ENCODE measurements at regions not wholly inside any gene's neighbourhood (a gene's known extent, or its start where the extent isn't known, plus 50 kb on each side); places are given as distances from the start of the nearest gene placed in this dataset.
"Not testable (repeated sequence)": the region's sequence is repeated elsewhere in the genome, so short reads cannot be mapped to it uniquely, and the experiment has no call there.

DNA sequence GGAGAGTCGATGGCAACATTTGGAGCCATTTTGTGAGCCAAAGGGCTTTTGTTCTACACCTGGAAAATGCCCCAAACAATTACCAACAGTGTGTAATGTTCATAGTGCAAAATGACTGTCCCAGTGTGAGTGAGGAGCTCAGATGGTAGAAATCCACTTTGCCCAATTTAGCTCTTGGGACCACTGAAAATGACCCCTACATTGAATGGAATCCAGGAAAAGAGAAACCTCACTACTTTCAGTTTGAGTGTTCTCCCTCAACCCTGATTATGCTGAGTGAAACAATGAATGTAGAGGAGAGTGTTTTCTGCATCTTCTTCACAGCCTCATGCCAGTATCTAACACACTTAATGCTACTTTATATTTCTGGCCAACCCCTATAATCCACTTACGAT, 84.9 kb upstream of the NRN1 start:
- no peak for DNase-seq (ENCODE audit: low read depth in 2 of 2)

DNA sequence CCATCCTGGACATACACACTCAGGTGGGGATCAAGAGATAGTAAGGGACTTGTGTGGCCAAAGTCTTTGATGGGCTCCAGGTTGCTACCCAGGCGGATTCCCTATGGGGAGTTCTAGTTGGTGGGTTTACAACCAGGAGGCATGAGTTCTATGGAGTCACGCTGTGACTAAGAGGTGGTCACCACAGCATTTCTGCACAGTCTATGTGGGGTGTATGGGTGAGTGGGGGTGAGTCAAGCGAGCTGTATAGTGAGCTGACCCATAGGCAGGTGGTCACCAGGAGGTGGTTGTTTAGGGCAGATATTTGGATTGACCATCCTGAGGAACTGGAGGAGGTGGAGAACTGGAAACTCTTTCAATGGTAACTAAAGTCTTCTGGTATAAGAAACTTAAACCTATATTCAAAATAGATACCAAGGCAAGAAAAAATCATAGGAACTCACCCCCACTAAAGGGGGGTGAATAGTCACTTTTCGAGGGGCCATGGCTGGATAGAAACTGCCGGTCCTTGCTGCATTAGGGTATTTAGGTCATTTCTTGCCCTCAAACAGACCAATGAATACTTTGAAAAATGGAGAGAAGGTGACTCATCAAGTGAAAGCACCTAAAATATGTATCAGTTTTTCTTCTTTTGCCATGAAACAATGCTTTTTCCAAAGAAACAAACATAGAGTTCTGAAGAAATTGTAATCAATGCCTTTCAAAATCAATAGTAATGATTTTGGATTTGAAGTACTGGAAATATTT, 84.3 kb upstream of the NRN1 start:
- no peak for DNase-seq (ENCODE audit: low read depth in 2 of 2)

DNA sequence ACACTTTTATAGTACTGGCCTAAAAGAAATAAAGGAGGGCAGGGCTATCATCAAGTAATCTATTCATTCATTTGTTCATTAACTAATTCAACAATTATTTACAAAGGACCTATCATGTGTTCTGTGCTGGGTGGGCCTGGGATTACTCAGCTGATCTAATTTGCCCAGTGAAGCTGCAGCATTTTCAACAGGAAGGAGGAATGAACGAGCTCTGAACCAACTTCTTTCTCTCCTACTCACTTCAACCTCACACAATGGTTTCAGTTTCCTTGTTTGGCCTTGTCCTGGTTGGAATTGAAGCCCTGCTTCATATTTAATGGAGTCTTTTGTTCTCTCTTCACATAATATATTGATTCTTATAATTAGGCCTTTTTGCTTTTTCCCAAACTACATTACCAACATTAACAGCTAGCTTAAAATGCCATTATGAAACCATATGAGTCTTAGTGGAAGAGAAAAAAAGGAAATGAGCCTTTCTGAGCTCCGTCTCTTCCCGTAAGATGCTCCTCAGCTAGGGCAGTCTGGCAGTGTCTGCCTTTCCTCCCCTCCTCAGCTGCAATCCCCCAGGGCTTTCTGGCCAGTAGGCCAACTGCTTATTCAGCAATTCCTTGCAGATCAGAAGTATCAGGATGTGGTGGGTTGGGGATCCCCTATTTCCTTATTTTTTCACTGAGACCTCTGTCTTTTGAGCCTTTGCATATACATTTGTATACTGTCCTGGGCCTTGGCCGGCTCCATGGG, 79.4 kb upstream of the NRN1 start:
- DNase-seq (ENCODE audit: low read depth in 2 of 2) = no peak

DNA sequence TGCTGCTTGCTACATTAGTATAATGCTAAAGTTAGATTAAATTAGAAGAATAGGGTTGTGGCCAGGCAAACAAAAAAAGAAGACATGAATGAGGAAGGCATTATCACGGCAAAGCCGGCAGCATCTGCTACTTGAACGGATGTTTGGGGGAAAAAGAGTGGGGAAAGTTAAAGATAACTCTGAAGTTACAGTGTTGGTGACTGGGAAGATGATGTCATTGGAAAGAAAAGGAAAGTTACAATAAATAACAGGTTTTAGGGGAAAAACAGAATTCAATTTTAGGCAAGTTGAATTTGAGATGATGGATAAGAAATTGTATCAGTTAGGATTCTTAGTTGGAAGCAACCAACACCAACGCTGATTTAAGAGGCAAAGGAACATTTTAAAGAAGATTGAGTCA, 74.2 kb upstream of the NRN1 start:
- no peak for DNase-seq (ENCODE audit: low read depth in 2 of 2)

DNA sequence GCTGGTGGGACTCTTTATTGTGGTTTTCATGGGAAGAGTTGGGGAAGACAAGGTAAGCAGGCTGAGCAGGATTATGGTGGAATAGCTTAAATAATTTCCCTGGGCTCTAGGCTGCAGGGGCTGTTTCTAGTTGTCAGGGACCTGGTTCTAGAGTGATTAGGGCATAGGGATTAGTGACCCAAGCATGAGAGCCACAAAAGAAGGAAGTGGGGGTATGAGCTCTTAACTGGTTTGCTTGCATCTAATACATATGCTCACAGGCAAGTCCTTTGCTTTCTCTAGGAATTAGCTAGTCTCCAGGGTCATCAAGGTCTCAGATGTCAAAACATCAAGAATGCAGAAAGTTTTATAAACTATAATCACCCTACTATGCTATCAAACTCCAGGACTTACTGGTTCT, 67.5 kb upstream of the NRN1 start:
- no peak for DNase-seq (ENCODE audit: low read depth in 2 of 2)

DNA sequence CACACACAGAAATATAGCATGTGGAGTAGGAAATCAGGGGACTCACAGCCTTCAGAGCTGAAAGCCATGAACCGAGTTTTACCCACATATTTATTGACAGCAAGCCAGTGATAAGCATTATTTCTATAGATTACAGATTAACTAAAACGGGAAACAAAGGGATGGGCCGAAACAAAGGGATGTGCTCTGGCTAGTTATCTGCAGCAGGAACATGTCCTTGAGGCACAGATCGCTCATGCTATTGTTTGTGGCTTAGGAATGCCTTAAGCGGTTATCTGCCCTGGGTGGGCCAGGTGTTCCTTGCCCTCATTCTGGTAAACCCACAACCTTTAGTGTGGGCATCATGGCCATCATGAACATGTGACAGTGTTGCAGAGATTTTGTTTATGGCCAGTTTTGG, 61.4 kb upstream of the NRN1 start:
- not testable (repeated sequence) for DNase-seq (ENCODE audit: low read depth in 2 of 2)

DNA sequence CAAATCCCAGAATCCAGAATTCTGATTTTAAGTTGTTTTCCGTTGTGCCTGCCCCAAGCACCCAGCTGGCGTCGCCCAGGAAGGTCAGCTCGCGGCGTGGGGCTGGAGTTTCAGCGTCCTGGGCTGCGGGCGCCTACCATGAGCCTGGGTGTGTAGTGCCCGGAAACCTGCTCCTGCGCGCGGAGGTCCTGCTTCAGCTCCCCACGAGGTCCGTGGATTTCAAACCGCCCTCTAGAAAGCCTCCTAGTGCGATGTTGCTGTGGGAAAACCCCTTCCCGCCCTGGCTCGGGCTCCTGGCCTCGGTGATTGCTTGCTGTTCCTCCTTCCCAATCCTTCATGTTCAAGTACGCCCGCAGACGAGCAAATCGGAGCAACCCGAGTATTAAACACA, 51.3 kb upstream of the NRN1 start:
- no peak for DNase-seq (ENCODE audit: low read depth in 2 of 2)

DNA sequence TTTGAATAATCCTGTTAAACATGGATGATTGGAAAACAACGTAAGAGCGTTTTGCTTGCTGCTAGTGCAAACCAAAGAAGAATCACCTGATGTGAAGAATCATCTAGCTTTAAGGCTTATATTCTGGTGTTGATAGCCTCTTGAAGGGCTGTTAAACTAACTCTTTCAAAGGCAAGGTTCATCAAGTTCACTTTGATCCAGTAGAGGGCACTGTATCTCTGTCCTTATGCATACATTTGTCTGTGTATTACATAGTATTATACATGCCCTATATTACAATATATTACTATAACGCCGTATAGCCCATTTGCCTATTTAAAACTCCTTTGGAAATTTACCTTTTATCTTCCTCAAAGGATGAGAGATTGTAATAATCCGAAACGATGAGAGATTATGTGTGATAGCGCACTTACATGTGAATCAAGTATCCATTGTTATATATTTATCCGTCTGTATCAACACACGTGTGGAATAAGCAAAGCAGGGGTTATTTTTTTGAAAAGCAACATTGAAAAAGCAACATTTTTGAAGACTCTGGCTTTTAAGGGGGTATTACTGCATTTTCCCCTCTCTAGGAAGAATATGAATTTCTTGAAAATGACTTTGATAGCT, 50.8 kb upstream of the NRN1 start:
- peak; percentile 20 to 35 for DNase-seq (ENCODE audit: low read depth in 2 of 2)

All from fibroblast of skin of left quadriceps (primary cell).